ENCODE measurements at regions not wholly inside any gene's neighbourhood (a gene's known extent, or its start where the extent isn't known, plus 50 kb on each side); places are given as distances from the start of the nearest gene placed in this dataset.

- DNase-seq, result no peak
- Histone ChIP-seq H3K9me3 (no peaks in the 10 kb centered on the region), H3K4me1 (no peaks in the 10 kb centered on the region), H3K27ac (no peak overlapping the region), H3K27me3 (no peaks in the 10 kb centered on the region), H3K36me3 (no peaks in the 10 kb centered on the region), H3K4me3 (no peak overlapping the region)
- TF ChIP-seq, protein P1, sequence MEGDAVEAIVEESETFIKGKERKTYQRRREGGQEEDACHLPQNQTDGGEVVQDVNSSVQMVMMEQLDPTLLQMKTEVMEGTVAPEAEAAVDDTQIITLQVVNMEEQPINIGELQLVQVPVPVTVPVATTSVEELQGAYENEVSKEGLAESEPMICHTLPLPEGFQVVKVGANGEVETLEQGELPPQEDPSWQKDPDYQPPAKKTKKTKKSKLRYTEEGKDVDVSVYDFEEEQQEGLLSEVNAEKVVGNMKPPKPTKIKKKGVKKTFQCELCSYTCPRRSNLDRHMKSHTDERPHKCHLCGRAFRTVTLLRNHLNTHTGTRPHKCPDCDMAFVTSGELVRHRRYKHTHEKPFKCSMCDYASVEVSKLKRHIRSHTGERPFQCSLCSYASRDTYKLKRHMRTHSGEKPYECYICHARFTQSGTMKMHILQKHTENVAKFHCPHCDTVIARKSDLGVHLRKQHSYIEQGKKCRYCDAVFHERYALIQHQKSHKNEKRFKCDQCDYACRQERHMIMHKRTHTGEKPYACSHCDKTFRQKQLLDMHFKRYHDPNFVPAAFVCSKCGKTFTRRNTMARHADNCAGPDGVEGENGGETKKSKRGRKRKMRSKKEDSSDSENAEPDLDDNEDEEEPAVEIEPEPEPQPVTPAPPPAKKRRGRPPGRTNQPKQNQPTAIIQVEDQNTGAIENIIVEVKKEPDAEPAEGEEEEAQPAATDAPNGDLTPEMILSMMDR (IDR thresholded peaks at IDR 0.05), result no peak
- TF ChIP-seq POLR2A (IDR thresholded peaks at IDR 0.05), result no peak
Observed at GRCh38 chr18:54060343-54061005, 164.0 kb downstream of the MBD2 start.

GRCh38 chr18:54052732-54053429 is 171.6 kb downstream of the MBD2 start:
- Histone ChIP-seq H3K4me1 (no peaks in the 10 kb centered on the region), H3K4me3 (no peak overlapping the region), H3K36me3 (no peaks in the 10 kb centered on the region), H3K27me3 (no peaks in the 10 kb centered on the region), H3K9me3 (no peaks in the 10 kb centered on the region), H3K27ac (no peak overlapping the region)
- no peak for DNase-seq
- TF ChIP-seq POLR2A (IDR thresholded peaks at IDR 0.05), result no peak
- TF ChIP-seq, protein P1 (IDR thresholded peaks at IDR 0.05), result no peak

- H3K4me1 ChIP-seq, result no peaks in the 10 kb centered on the region
- DNase-seq, result no peak
- no peaks in the 10 kb centered on the region for H3K36me3 ChIP-seq
- no peak overlapping the region for H3K4me3 ChIP-seq
- TF ChIP-seq, protein P1 (IDR thresholded peaks at IDR 0.05), result no peak
- no peak for TF ChIP-seq POLR2A (IDR thresholded peaks at IDR 0.05)
- H3K27me3 ChIP-seq, result no peaks in the 10 kb centered on the region
- no peak overlapping the region for H3K27ac ChIP-seq
- H3K9me3 ChIP-seq, result no peaks in the 10 kb centered on the region
Observed at GRCh38 chr18:54052259-54052658, 172.2 kb downstream of the MBD2 start.

- TF ChIP-seq, protein P1 (IDR thresholded peaks at IDR 0.05), result no peak
- no peak for TF ChIP-seq POLR2A (IDR thresholded peaks at IDR 0.05)
- H3K9me3 ChIP-seq, result no peaks in the 10 kb centered on the region
- no peak overlapping the region for H3K4me3 ChIP-seq
- DNase-seq, result no peak
- H3K36me3 ChIP-seq, result no peaks in the 10 kb centered on the region
- H3K27me3 ChIP-seq, result no peaks in the 10 kb centered on the region
- H3K4me1 ChIP-seq, result no peaks in the 10 kb centered on the region
- no peak overlapping the region for H3K27ac ChIP-seq
Observed at GRCh38 chr18:54043484-54044251, 180.8 kb downstream of the MBD2 start.

- DNase-seq, result no peak
- Histone ChIP-seq H3K27me3 (no peaks in the 10 kb centered on the region), H3K4me3 (no peak overlapping the region), H3K4me1 (no peaks in the 10 kb centered on the region), H3K27ac (no peak overlapping the region), H3K9me3 (no peaks in the 10 kb centered on the region), H3K36me3 (no peaks in the 10 kb centered on the region)
- TF ChIP-seq POLR2A (IDR thresholded peaks at IDR 0.05), result no peak
- TF ChIP-seq, protein P1 (IDR thresholded peaks at IDR 0.05), result no peak
Observed at GRCh38 chr18:54035927-54036326, 188.5 kb downstream of the MBD2 start.
